ENCODE measurements at regions not wholly inside any gene's neighbourhood (a gene's known extent, or its start where the extent isn't known, plus 50 kb on each side); places are given as distances from the start of the nearest gene placed in this dataset.

DNA sequence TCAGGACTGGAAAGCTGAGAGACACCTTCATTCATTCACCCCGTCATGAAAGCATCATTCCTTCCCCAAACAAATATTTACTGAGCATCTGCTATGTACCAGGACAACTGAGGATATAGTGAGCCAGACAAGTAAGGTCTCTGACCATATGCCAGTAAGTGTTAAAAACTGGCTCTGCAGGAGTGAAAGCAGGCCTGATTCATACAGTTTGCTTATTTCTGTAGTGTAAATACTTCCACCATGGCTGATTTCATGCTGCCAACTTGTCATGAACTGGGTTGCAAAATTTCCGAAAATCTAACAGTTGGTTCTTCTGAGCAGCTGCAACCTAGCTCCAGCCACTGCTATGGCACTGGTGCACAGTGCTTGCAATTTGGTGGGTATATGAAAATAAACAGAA lies 68.1 kb downstream of the YIPF5 start:
- Mint-ChIP-seq H3K36me3 (ENCODE audit: low read depth, unreplicated experiment) (no peaks in the 10 kb centered on the region), H3K27ac (ENCODE audit: unreplicated experiment) (no peak overlapping the region), H3K4me3 (ENCODE audit: unreplicated experiment) (no peak overlapping the region), H3K9me3 (ENCODE audit: unreplicated experiment) (no peaks in the 10 kb centered on the region), H3K27me3 (ENCODE audit: unreplicated experiment) (no peaks in the 10 kb centered on the region), H3K4me1 (ENCODE audit: unreplicated experiment) (no peaks in the 10 kb centered on the region)
- DNase-seq (ENCODE audit: low spot score), result no peak
- TF ChIP-seq, protein P1, sequence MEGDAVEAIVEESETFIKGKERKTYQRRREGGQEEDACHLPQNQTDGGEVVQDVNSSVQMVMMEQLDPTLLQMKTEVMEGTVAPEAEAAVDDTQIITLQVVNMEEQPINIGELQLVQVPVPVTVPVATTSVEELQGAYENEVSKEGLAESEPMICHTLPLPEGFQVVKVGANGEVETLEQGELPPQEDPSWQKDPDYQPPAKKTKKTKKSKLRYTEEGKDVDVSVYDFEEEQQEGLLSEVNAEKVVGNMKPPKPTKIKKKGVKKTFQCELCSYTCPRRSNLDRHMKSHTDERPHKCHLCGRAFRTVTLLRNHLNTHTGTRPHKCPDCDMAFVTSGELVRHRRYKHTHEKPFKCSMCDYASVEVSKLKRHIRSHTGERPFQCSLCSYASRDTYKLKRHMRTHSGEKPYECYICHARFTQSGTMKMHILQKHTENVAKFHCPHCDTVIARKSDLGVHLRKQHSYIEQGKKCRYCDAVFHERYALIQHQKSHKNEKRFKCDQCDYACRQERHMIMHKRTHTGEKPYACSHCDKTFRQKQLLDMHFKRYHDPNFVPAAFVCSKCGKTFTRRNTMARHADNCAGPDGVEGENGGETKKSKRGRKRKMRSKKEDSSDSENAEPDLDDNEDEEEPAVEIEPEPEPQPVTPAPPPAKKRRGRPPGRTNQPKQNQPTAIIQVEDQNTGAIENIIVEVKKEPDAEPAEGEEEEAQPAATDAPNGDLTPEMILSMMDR (IDR thresholded peaks at IDR 0.05; ENCODE audit: unreplicated experiment), result no peak

DNA sequence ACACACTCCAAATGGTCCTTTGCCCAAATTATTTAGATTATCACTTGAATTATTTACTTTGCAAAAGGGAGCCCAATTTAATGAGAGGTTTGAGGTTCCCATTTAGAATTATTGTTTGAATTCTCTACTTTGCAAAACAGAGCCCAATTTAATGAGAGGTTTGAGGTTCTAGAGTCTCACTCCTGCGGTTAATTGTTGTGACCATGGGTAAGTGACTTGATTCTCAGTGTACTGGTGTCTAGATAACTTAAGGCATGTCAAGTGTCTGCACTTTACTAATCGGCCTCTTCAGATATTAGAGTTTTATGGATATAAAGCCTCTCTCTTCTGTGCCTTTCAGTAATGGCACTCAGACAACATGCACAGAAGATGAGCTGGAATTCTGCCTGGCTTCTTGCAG lies 67.5 kb downstream of the YIPF5 start:
- no peaks in the 10 kb centered on the region for H3K4me1 Mint-ChIP-seq (ENCODE audit: unreplicated experiment)
- H3K27ac Mint-ChIP-seq (ENCODE audit: unreplicated experiment), result no peak overlapping the region
- H3K4me3 Mint-ChIP-seq (ENCODE audit: unreplicated experiment), result no peak overlapping the region
- H3K36me3 Mint-ChIP-seq (ENCODE audit: low read depth, unreplicated experiment), result no peaks in the 10 kb centered on the region
- H3K27me3 Mint-ChIP-seq (ENCODE audit: unreplicated experiment), result no peaks in the 10 kb centered on the region
- H3K9me3 Mint-ChIP-seq (ENCODE audit: unreplicated experiment), result no peaks in the 10 kb centered on the region
- no peak for DNase-seq (ENCODE audit: low spot score)
- TF ChIP-seq, protein P1 (IDR thresholded peaks at IDR 0.05; ENCODE audit: unreplicated experiment), result no peak

DNA sequence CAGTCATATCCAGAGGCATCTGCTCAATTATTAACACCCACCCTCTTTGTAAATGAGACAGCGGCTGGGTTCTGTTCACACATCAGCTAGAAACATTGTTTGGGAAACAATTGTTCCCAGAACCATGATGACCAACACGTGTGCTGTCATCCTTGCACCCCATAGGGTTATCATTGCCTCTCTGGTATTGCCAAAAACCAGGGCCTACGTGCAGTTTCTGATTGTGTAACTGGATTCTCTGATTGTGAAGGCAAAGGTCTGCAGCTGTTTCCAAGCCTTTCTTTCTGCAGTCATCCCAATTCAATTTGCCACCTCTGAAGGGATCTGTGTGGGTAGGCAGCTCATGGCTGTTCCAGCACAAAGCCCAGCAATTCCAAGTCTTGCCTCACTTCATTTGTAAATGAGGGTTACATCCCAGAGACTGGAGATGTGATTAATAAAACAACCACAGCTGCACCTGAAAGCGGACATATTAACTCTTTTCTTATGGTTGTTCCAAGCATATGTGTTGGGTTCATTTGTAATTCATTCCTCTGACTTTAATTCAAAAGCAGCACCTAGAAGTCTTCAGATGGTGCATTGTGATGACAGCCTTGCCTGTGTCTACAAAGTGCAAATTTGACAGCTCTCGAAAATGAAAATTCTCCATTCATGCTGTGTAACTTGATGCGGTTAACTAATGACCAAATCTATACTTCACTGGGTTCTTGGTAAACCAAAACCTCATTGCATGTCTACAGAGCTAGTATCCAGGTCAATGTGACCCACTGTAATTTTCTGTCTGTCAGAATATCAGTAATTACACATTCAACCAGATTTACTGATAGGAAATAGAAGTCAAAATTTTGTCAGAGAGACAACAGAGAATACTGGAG lies 66.6 kb downstream of the YIPF5 start:
- Mint-ChIP-seq H3K9me3 (ENCODE audit: unreplicated experiment) (no peaks in the 10 kb centered on the region), H3K36me3 (ENCODE audit: low read depth, unreplicated experiment) (no peaks in the 10 kb centered on the region), H3K4me1 (ENCODE audit: unreplicated experiment) (no peaks in the 10 kb centered on the region), H3K27me3 (ENCODE audit: unreplicated experiment) (no peaks in the 10 kb centered on the region), H3K27ac (ENCODE audit: unreplicated experiment) (no peak overlapping the region), H3K4me3 (ENCODE audit: unreplicated experiment) (no peak overlapping the region)
- TF ChIP-seq, protein P1 (IDR thresholded peaks at IDR 0.05; ENCODE audit: unreplicated experiment), result no peak
- no peak for DNase-seq (ENCODE audit: low spot score)

DNA sequence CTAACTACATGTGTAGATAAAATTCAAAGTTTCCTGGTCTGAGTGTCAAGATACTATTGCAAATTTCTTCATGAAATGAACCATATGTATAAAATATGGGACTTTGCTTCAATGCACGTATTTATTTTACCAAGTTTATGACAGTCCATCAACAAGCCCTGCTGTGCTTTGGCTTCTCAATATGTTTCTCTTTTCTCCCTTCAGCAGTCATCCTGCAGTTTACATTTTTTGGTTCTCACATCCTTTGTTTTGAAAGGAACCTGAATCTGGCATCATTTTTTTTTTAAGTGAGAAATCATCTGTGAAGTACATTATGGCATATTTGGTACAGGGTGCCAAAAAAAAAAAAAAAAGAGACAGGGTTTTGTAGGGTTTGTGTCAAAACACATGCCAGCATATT lies 65.1 kb downstream of the YIPF5 start:
- Mint-ChIP-seq H3K9me3 (ENCODE audit: unreplicated experiment) (no peaks in the 10 kb centered on the region), H3K4me3 (ENCODE audit: unreplicated experiment) (no peak overlapping the region), H3K27me3 (ENCODE audit: unreplicated experiment) (no peaks in the 10 kb centered on the region), H3K27ac (ENCODE audit: unreplicated experiment) (no peak overlapping the region), H3K4me1 (ENCODE audit: unreplicated experiment) (no peaks in the 10 kb centered on the region), H3K36me3 (ENCODE audit: low read depth, unreplicated experiment) (no peaks in the 10 kb centered on the region)
- TF ChIP-seq, protein P1 (IDR thresholded peaks at IDR 0.05; ENCODE audit: unreplicated experiment), result no peak
- no peak for DNase-seq (ENCODE audit: low spot score)

DNA sequence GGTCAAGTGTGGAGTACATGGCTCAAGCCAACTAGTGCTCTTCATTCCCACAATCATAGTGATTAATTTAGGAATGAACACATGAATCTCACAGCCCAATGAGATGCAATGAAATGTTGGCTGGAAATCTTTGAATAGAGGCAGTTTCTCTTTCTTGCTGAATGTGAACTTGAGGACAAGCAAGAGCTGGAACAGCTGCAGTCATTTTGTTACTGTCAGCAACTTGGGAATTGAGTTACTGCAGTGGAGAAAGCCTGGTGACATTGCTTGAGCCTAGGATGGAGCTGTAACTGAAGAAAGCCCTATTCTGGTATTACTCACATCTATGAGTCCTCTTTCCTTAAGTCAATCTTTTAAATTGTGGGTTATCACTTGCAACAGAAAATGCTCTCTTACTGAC lies 62.3 kb downstream of the YIPF5 start:
- no peak overlapping the region for H3K27ac Mint-ChIP-seq (ENCODE audit: unreplicated experiment)
- no peaks in the 10 kb centered on the region for H3K27me3 Mint-ChIP-seq (ENCODE audit: unreplicated experiment)
- H3K4me1 Mint-ChIP-seq (ENCODE audit: unreplicated experiment), result no peaks in the 10 kb centered on the region
- H3K36me3 Mint-ChIP-seq (ENCODE audit: low read depth, unreplicated experiment), result no peaks in the 10 kb centered on the region
- H3K4me3 Mint-ChIP-seq (ENCODE audit: unreplicated experiment), result no peak overlapping the region
- H3K9me3 Mint-ChIP-seq (ENCODE audit: unreplicated experiment), result no peaks in the 10 kb centered on the region
- no peak for DNase-seq (ENCODE audit: low spot score)
- TF ChIP-seq, protein P1 (IDR thresholded peaks at IDR 0.05; ENCODE audit: unreplicated experiment), result no peak
